GM21367 (cell line): ENCODE measurements at regions not wholly inside any gene's neighbourhood (a gene's known extent, or its start where the extent isn't known, plus 50 kb on each side); places are given as distances from the start of the nearest gene placed in this dataset.
A peak's percentile ranks its signal among the peaks of the same experiment; 100 is the strongest.
"Not testable (repeated sequence)": the region's sequence is repeated elsewhere in the genome, so short reads cannot be mapped to it uniquely, and the experiment has no call there.

Experiments
- ATAC-seq: cut with Tn5 transposase; IDR thresholded peaks from one replicate; pipeline ENCODE4 v1.9.1; 2021; ENCODE audit not compliant: unreplicated experiment

GRCh38 chrX:8027827-8028226 lies 100.6 kb upstream of the PNPLA4 start:
- ATAC-seq, result no peak

- ATAC-seq, result no peak
These were observed 98.5 kb upstream of the PNPLA4 start for GRCh38 chrX:8025705-8026104.

DNA sequence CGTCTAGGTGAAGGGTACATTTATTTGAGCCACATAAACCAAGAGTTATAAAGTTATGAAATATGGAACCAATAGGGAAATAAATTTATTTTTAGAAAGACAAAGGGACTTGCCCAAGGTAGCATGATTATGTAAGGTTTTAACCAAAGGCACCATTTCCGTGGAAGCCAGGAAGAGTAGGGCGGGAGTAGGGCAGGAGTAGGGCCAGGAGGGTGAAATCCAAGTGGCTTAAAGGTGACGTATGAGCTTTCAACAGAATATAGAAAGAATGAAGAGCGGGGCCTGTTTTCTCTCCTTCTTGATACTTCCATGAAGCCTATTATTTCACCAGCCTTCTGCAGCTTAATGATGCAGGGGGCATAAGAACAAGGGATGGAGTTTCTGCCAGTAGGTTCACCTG lies 91.7 kb upstream of the PNPLA4 start:
- ATAC-seq, result no peak

- no peak for ATAC-seq
These were observed 82.9 kb upstream of the PNPLA4 start for GRCh38 chrX:8010105-8010504.

DNA sequence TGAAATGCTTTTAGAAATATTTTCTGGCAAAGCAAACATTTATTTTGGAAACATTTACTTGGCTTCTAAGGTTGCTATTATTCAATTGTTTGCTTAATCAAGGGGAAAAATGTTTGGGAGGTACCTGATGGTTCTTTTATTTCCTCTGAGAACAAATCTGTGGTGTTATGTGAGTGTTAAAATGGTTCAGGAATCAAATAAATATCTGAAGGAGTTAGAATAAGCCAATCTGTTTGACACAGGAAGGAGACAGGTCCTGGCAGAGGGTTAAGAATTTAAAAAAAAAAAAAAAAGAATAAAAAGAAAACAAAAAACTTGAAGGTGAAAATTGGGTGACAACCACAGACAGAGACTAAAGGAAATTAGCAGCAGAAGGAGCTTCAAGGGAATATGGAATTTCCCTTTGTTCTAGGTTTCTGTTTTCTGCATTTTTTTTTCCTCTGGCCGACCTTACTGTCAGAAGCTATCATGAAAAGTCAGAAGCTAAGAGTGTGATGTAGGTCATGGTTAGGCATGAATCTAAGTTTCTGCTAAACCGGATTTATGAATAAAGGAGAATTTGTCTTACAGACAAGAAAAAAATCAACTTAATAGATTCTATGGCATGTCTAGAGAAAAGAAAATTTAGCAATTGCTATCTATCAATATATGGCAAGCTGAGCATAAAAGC lies 78.6 kb upstream of the PNPLA4 start:
- ATAC-seq, result no peak

DNA sequence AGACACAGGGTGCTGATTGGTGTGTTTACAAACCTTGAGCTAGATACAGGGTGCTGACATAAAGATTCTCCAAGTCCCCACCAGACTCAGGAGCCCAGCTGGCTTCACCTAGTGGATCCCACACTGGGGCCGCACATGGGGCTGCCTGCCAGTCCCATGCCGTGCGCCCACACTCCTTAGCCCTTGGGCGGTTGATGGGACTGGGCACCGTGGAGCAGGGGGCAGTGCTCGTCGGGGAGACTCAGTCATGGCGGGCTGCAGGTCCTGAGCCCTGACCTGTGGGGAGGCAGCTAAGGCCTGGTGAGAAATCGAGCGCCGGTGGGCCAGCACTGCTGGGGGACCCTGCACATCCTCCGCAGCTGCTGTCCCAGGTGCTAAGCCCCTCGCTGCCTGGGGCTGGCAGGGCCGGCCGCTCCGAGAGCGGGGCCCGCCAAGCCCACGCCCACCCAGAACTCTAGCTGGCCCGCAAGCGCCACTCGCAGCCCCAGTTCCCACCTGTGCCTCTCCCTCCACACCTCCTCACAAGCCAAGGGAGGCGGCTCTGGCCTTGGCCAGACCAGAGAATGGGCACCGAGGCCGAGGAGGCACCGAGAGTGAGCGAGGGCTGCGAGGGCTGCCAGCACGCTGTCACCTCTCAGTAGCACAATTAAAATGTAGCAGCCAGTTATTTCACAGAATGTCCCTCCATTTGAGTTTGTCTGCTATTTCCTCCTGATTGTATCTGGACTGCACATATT lies 76.1 kb upstream of the PNPLA4 start:
- ATAC-seq, result no peak

DNA sequence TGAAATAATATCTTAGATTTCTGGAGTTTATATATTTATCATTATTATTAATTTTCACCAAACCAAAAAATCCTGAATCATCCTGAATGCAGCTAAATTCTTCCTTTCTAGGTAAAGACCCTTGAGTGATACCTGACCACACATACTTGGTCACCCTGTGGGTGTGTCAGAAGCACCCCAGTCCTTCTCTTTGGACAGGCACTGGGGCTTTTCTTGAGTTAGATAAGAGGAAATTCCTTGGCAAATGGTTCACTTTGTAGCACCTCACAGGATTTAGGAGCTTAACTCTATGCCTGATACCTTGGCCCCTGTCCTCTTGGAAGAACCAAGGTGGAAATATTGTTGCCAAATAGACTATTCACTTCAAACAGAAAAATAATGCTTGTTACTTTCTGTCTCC lies 69.6 kb upstream of the PNPLA4 start:
- ATAC-seq, result no peak

GRCh38 chrX:7996414-7996813 lies 69.2 kb upstream of the PNPLA4 start:
- peak; percentile 75 for ATAC-seq

- no peak for ATAC-seq
These were observed 66.7 kb upstream of the PNPLA4 start for GRCh38 chrX:7993873-7994272.

DNA sequence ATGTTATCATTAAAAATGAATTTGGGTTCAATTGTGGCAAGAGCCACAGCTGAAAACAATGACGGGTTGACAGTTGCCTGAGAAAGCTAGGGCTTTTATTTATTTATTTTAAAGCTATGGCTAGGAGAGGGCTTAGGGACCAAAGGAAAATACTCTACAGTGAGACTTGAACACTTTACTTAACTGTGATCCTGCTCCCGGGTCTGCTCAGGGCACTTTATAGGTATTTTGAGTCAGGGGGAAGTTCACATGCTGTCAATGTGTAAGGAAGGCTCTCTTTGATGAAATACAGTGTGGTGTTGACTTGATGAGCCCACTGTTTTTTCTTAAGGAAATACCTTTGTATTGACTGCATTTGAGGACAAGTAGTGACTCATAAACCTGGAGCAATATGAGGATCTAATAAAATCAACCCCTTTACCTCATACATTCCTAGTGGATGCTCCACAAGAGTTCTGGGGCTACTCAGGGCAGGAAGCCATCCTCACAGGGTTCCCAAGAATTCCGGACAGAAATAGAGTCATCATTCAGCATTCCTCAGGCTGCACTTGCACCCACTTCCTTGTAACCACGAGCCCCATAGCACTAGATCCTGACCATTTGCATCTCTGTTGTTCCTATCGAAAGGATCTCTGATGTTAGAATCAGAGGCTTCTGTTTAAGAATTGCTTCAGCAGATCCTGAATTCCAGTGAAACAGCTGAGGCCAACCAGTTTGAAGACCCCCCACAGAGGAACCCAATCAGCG lies 61.0 kb upstream of the PNPLA4 start:
- not testable (repeated sequence) for ATAC-seq

DNA sequence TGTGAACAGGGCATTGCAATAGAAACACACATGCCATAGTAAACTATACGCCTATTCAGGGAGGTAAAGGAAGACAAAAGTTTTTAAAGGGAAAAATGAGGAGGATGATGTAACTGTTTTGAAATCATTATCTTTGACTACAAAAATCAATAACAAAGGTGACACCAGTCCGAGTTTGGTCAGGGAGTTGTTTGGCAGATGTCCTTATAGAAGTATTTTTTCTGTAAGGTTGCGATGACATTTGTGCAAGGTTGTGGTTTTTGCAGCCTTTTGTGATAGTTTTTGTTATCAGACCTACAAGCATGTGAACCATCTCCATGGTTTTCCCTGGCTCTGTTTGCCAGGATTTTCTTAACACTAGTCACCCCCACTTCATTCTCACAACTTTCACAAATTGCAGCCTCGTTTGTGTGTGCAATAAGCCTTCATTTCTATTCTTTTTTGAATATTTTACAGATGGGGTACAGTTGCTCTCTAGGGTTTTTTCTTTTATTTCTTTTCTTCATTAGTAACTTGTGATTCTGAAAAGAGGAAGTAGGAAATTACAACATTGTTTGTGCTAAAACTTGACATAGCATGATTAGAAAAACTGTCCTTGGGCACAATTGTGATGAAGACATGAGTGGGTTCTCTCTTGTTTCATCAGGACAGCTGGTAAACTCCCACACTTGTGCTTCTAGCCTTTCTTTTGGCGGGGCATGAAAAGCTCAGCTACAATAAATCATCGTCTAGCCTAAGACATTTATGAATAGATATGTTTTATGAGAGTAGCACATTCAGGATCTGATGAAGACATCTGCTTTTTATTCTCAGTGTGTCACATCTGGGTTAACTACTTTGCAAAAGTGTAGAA lies 60.2 kb upstream of the PNPLA4 start:
- ATAC-seq, result peak; percentile 58

DNA sequence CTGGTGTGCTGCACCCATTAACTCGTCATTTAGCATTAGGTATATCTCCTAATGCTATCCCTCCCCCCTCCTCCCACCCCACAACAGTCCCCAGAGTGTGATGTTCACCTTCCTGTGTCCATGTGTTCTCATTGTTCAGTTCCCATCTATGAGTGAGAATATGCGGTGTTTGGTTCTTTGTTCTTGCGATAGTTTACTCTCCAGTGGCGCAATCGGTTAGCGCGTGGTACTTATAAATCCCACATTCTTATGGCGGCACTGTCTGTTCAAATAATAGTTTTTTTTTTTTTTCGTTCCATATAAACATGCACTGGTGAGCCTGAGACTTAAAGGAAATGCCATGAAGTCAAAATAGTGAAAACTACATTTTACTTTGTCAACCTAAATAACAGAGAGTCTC lies 59.5 kb upstream of the PNPLA4 start:
- not testable (repeated sequence) for ATAC-seq

DNA sequence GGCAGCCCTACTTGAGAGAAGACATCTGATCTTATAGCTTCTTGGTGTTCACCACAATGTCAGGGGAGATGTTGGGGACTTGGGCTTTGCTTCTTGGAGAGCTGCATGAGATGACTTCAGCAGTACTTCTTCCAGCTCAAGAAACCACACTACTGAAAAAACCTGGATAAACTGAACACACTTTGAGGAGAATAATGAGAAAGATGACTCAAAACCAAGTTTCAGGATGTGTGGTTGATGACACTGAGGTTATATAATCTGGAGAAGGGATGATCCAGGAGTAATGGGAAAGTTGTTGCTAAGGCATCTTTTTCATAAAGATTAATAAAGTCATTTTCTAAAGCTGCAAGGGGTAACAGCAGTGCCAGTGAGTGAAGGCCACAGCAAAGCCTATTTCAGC lies 58.4 kb upstream of the PNPLA4 start:
- ATAC-seq, result no peak

DNA sequence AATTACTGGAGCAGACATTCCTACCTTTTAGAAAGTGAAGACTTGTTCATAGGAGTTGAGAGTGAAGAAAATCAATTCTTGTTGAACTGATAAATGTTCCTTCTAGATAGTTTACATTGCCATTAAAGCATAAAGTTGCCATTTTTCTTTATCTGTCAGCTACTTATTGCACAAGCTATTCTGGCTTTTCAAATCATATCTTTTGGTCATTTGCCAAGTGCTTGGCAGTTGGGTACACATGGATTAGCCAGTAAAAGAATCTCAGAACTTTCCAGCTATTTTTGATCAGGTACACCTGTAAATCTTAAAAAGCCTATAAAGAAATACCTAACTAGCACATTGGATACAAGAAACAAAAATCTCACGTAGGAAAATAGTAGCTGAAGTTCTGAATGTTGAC lies 56.4 kb upstream of the PNPLA4 start:
- ATAC-seq, result no peak
